Fibroblast of lung (primary cell): ENCODE measurements at regions not wholly inside any gene's neighbourhood (a gene's known extent, or its start where the extent isn't known, plus 50 kb on each side); places are given as distances from the start of the nearest gene placed in this dataset.

ENCODE experiments used
- EZH2 ChIP-seq: IDR thresholded peaks from 2 replicates; pipeline ENCODE4 v1.5.1; 2012; ENCODE audit warnings: low read length, control low read depth, mild to moderate bottlenecking; ENCODE audit errors: missing control alignments
- TF ChIP-seq, protein P1 (sequence below), 2 donors: IDR thresholded peaks in 1 of 2; conservative IDR thresholded peaks in 1 of 2; 1 replicate in 1 of 2; 2 replicates in 1 of 2; pipeline ENCODE4 v1.5.1; 2011 to 2012; ENCODE audit warnings: low read length in 2 of 2, control low read depth in 1 of 2, inconsistent platforms in 1 of 2, low read depth in 1 of 2, mild to moderate bottlenecking in 1 of 2

DNA sequence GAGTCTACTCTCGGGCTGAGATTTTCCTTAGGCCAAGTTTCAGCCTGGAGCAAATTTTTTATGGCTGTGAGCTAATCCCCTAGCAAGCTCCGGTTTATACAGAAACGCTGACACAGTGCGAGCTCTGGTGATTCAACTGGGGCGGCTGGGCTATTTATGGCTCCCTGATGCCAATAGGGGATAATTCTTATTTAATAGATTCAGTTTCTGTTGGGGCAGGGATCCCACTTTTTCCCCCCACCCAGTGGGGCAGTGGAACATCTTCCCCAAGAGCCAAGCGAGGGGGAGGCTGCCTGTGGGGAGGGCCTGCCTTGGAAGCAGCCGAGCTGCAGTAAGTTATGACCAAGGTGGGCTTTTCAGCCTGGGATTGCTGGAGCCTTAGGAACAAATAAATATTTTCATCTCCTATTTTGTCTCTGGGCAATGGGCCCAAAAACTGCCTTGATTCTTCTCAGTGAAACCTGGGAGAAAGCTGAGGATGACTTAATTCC, 129.1 kb downstream of the MACROH2A1 start:
- TF ChIP-seq, protein P1, sequence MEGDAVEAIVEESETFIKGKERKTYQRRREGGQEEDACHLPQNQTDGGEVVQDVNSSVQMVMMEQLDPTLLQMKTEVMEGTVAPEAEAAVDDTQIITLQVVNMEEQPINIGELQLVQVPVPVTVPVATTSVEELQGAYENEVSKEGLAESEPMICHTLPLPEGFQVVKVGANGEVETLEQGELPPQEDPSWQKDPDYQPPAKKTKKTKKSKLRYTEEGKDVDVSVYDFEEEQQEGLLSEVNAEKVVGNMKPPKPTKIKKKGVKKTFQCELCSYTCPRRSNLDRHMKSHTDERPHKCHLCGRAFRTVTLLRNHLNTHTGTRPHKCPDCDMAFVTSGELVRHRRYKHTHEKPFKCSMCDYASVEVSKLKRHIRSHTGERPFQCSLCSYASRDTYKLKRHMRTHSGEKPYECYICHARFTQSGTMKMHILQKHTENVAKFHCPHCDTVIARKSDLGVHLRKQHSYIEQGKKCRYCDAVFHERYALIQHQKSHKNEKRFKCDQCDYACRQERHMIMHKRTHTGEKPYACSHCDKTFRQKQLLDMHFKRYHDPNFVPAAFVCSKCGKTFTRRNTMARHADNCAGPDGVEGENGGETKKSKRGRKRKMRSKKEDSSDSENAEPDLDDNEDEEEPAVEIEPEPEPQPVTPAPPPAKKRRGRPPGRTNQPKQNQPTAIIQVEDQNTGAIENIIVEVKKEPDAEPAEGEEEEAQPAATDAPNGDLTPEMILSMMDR (conservative IDR thresholded peaks at IDR 0.05 in 1 of 2, IDR thresholded peaks at IDR 0.05 in 1 of 2; ENCODE audit: low read depth in 1 of 2, low read length in 2 of 2) = no peak
- no peak for TF ChIP-seq EZH2
